Heart right ventricle (tissue), 16 donors: ENCODE measurements at regions not wholly inside any gene's neighbourhood (a gene's known extent, or its start where the extent isn't known, plus 50 kb on each side); places are given as distances from the start of the nearest gene placed in this dataset.
"Not testable (repeated sequence)": the region's sequence is repeated elsewhere in the genome, so short reads cannot be mapped to it uniquely, and the experiment has no call there.

ENCODE experiments used
- ATAC-seq, 8 donors: fragments of 200-7000 bp; cut with Tn5 transposase; one replicate each; pipeline ENCODE4 v1.9.1; 2020; ENCODE audit warnings: mild to moderate bottlenecking in 8 of 8, moderate library complexity in 8 of 8, moderate number of reproducible peaks in 1 of 8
- DNase-seq, 2 donors: peaks; one replicate each; pipeline ENCODE4 v3.0.0-alpha.2; 2020
- H3K27ac ChIP-seq, 10 donors: fragments of 200-600 bp; sonication (generic) in 2 of 10; one replicate each; pipeline versions ENCODE4 v1.5.0 to v1.8.0; 2020 to 2022; ENCODE audit warnings: mild to moderate bottlenecking in 3 of 10
- H3K27me3 ChIP-seq, 7 donors: fragments of 200-600 bp; one replicate each; pipeline ENCODE4 v1.8.0; 2021 to 2022; ENCODE audit warnings: mild to moderate bottlenecking in 2 of 7
- H3K36me3 ChIP-seq, 9 donors: fragments of 200-600 bp; sonication (generic) in 1 of 9; one replicate each; pipeline versions ENCODE4 v1.5.0 to v1.8.0; 2020 to 2022; ENCODE audit warnings: mild to moderate bottlenecking in 2 of 9
- H3K4me1 ChIP-seq, 9 donors: fragments of 200-600 bp; sonication (generic) in 1 of 9; one replicate each; pipeline versions ENCODE4 v1.5.0 to v1.8.0; 2020 to 2022; ENCODE audit warnings: mild to moderate bottlenecking in 4 of 9
- H3K4me3 ChIP-seq, 10 donors: fragments of 200-600 bp; sonication (generic) in 2 of 10; one replicate each; pipeline versions ENCODE4 v1.5.0 to v1.8.0; 2020 to 2022; ENCODE audit warnings: mild to moderate bottlenecking in 7 of 10, moderate library complexity in 2 of 10
- H3K9me3 ChIP-seq, 11 donors: fragments of 200-600 bp in 10 of 11; sonication (generic) in 2 of 11; one replicate each; pipeline versions ENCODE4 v1.5.0 to v1.8.0; 2013 to 2022; ENCODE audit warnings: mild to moderate bottlenecking in 2 of 11, control low read depth in 1 of 11, moderate library complexity in 1 of 11
- WGBS, 2 donors: extraction: QIAGEN DNeasy Blood & Tissue Kit; methylation state at CpG; one replicate each; pipeline ENCODE4 v1.1.7; 2013; ENCODE audit warnings: inconsistent platforms in 1 of 2; 5-methylcytosine and 5-hydroxymethylcytosine counted together
- intact Hi-C, 10 donors: fragments of 100-400 bp; cut with DNase I; formaldehyde crosslinking; loops; one replicate each; pipeline versions ENCODE4 v1.11.1 to v1.14.2; 2022
- TF ChIP-seq, protein P1 (sequence below), 9 donors: fragments of 200-600 bp; sonication (generic) in 2 of 9; IDR thresholded peaks; one replicate each; pipeline versions ENCODE4 v1.5.0 to v1.8.0; 2021 to 2022; ENCODE audit warnings: antibody characterized with exemption in 9 of 9, mild to moderate bottlenecking in 5 of 9, moderate library complexity in 1 of 9
- donor health status: Arrhythmogenic right ventricular cardiomyopathy.
- donor health status: ischemic (EF 13 %, LVEDD 7.1; RV severe dilation, severe dysfunction).
- donor health status: healthy with polysubstance abuse.
- donor health status: DM: no; HTN: yes; CAD: no.
- donor health status: DM: no; HTN: no; CAD: no.
- donor health status: ischemic (EF 25% LVEDD 6.9; RV normal size, moderate dysfunction).
- donor health status: ischemic (EF 25% LVEDD 5.7; RV mildly dilated, moderate dysfunction).
- donor health status: healthy.
- donor health status: DM: yes; HTN: yes; CAD: no.
- donor health status: Ischemic cardiomyopathy.
- donor health status: ischemic (EF 35%, LVEDD 5.7; RV mildly dilated, moderate dysfunction).
- donor health status: nonischemic (EF 11% LVEDD 7.7; RV severe dilation, severe dysfunction).
- donor health status: DM: yes; HTN: yes; CAD: no.
- donor health status: PGD.
- donor health status: ischemic (EF 29% LVEDD 5.4; RV normal size, mild dysfunction).
- donor health status: nonischemic (EF 23%, LVEDD 6.1; RV moderate dilation, normal function).

GRCh38 chr1:101367630-101368029 lies 130.8 kb downstream of the S1PR1 start:
- TF ChIP-seq, protein P1, sequence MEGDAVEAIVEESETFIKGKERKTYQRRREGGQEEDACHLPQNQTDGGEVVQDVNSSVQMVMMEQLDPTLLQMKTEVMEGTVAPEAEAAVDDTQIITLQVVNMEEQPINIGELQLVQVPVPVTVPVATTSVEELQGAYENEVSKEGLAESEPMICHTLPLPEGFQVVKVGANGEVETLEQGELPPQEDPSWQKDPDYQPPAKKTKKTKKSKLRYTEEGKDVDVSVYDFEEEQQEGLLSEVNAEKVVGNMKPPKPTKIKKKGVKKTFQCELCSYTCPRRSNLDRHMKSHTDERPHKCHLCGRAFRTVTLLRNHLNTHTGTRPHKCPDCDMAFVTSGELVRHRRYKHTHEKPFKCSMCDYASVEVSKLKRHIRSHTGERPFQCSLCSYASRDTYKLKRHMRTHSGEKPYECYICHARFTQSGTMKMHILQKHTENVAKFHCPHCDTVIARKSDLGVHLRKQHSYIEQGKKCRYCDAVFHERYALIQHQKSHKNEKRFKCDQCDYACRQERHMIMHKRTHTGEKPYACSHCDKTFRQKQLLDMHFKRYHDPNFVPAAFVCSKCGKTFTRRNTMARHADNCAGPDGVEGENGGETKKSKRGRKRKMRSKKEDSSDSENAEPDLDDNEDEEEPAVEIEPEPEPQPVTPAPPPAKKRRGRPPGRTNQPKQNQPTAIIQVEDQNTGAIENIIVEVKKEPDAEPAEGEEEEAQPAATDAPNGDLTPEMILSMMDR (IDR thresholded peaks at IDR 0.05) = no peak
- Histone ChIP-seq H3K36me3 (no peaks in the 10 kb centered on the region), H3K4me1 (no peaks in the 10 kb centered on the region), H3K9me3 (peaks cover 0 to 8% (median 0%) of the 10 kb centered on the region in 11 donors), H3K27me3 (no peaks in the 10 kb centered on the region), H3K4me3 (no peak overlapping the region), H3K27ac (no peak overlapping the region)
- intact Hi-C loops = no loop called here
- ATAC-seq = no peak
- DNase-seq = no peak
- WGBS, 2 donors = 80 to 84% methylated on average over 5 of the region's 5 CpGs

DNA sequence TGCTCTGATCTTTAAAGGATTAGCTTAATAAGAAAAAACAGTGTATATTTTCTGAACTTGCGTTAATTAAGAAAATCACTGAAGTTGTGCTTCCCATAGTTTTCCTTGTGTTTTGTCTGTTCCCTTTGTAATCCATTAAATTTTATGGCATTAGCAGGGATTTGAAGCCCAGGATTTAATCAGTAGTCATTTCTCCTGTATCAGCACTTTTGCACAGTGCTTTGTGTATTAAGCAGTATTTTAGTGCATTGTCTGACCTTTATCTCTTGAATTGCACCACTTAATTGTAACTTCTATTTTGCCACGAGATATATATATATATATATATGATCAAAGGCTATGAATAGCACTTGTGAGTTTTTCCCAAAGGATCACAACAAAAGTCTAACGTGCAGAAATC lies 133.7 kb downstream of the S1PR1 start:
- no peaks in the 10 kb centered on the region for H3K4me1 ChIP-seq
- intact Hi-C loops = no loop called here
- H3K9me3 ChIP-seq = peaks cover 0 to 23% (median 0%) of the 10 kb centered on the region in 11 donors
- 80 to 83% methylated on average over 3 of the region's 3 CpGs for WGBS, 2 donors
- DNase-seq (no peak), ATAC-seq (no peak)
- TF ChIP-seq, protein P1 (IDR thresholded peaks at IDR 0.05) = no peak
- H3K27me3 ChIP-seq = no peaks in the 10 kb centered on the region
- no peak overlapping the region for H3K27ac ChIP-seq
- H3K4me3 ChIP-seq = no peak overlapping the region
- no peaks in the 10 kb centered on the region for H3K36me3 ChIP-seq

GRCh38 chr1:101371259-101371658 lies 134.4 kb downstream of the S1PR1 start:
- Histone ChIP-seq H3K27ac (no peak overlapping the region), H3K27me3 (no peaks in the 10 kb centered on the region), H3K9me3 (peaks cover 0 to 23% (median 0%) of the 10 kb centered on the region in 11 donors), H3K4me3 (no peak overlapping the region), H3K4me1 (peaks cover 0 to 2% (median 0%) of the 10 kb centered on the region in 9 donors), H3K36me3 (no peaks in the 10 kb centered on the region)
- intact Hi-C loops = no loop called here
- ATAC-seq (no peak), DNase-seq (no peak)
- TF ChIP-seq, protein P1 (IDR thresholded peaks at IDR 0.05) = no peak

- intact Hi-C loops = no loop called here
- peaks cover 0 to 23% (median 0%) of the 10 kb centered on the region in 11 donors for H3K9me3 ChIP-seq
- no peak overlapping the region for H3K27ac ChIP-seq
- no peak overlapping the region for H3K4me3 ChIP-seq
- no peak for ATAC-seq
- no peak for DNase-seq
- H3K36me3 ChIP-seq = no peaks in the 10 kb centered on the region
- H3K4me1 ChIP-seq = peaks cover 0 to 10% (median 0%) of the 10 kb centered on the region in 9 donors
- TF ChIP-seq, protein P1 (IDR thresholded peaks at IDR 0.05) = no peak
- H3K27me3 ChIP-seq = no peaks in the 10 kb centered on the region
Measured at GRCh38 chr1:101373570-101373969, 136.8 kb downstream of the S1PR1 start.

DNA sequence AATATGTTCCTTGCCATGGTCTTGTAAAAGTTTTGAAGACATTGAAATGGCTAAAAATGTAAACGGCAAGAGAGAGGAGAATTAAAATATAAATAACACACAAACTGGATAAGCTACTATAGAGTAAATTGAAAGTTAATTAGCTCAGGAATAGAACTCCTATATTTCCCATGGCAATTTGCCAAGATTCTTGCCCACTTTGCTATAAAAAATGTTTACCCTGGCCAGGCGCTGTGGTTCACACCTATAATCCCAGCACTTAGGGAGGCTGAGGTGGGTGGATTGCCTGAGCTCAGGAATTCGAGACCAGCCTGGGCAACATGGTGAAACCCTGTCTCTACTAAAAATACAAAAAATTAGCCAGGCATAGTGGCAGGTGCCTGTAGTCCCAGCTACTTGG lies 138.6 kb downstream of the S1PR1 start:
- DNase-seq, H3K4me1 ChIP-seq, ATAC-seq, H3K27ac ChIP-seq, H3K36me3 ChIP-seq, intact Hi-C loops, H3K4me3 ChIP-seq, H3K27me3 ChIP-seq: not testable (repeated sequence)
- WGBS, 2 donors = 72 to 75% methylated on average over 3 of the region's 3 CpGs
- peaks cover 0 to 23% (median 0%) of the 10 kb centered on the region in 11 donors for H3K9me3 ChIP-seq
